DND-41 (cell line): ENCODE measurements at regions not wholly inside any gene's neighbourhood (a gene's known extent, or its start where the extent isn't known, plus 50 kb on each side); places are given as distances from the start of the nearest gene placed in this dataset.

ENCODE experiments used
- CTCF ChIP-seq: IDR thresholded peaks from 2 replicates; pipeline ENCODE4 v1.5.1; 2012; ENCODE audit warnings: borderline replicate concordance, low read length, moderate library complexity, mild to moderate bottlenecking; ENCODE audit not compliant: poor library complexity, severe bottlenecking; ENCODE audit errors: extremely low read depth
- EZH2 ChIP-seq: IDR thresholded peaks from 3 replicates; pipeline ENCODE4 v1.6.1; 2012; ENCODE audit warnings: borderline replicate concordance, low read depth, mild to moderate bottlenecking, moderate library complexity, low read length, inconsistent platforms; ENCODE audit not compliant: severe bottlenecking

- no peak for TF ChIP-seq CTCF
- no peak for TF ChIP-seq EZH2
Measured at GRCh38 chr2:38203446-38203810, 127.5 kb upstream of the CYP1B1 start.
